ENCODE measurements at regions not wholly inside any gene's neighbourhood (a gene's known extent, or its start where the extent isn't known, plus 50 kb on each side); places are given as distances from the start of the nearest gene placed in this dataset.

DNA sequence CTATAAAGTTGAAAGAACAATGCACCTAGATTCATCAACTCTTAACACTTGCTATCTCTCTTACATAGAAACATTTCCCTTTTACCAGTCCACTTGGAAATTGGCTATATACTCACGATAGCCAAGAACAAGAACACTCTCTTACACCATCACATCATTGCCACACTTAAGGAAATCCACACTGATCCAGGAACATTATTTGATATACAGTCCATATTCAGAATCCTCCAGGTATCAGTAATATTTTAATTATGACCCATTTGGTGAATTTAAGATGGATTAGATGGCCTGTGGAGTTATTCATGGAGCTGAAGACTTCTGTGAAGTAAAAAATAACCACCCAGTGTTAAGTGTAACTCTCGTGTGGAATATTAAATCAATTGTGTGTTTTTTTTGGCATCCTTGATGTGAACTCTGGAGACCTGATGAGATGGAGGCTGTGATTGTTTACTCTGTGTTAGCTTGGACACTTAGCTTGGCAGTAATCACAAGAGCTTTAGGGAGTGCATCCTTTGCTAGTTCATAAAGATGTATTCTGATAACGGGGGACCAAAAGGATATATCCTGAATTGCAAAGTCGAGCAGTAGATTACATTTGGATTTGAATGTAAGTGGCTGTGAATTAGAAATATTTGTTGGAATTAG, 52.0 kb upstream of the ABL1 start:
- DNase-seq: no peak

DNA sequence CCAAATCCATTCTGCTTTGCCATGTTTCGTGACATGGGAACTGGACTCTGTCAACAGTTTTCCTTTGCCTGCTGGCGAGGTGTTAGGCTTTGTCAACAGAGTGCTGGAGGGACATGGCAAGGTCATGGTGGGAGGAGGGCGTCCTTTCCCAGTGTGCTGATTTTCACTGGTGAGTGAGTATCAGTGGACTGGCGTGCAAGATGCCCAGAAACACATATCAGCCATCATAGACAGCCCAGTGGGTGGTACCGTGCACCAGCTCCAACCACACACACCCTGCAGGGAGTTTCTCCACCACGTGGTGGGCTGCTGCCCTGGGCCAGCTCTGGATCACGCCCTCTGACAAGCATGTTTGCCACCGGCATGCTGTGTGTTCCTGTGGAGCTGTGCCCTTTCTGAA, 50.0 kb upstream of the ABL1 start:
- no peak for DNase-seq

Measured in T-helper 2 cell (primary cell).